Neural progenitor cell (in vitro differentiated cells): ENCODE measurements at regions not wholly inside any gene's neighbourhood (a gene's known extent, or its start where the extent isn't known, plus 50 kb on each side); places are given as distances from the start of the nearest gene placed in this dataset.

Source experiments
- DNase-seq: peaks from one replicate; pipeline ENCODE4 v3.0.0-alpha.2; 2016; ENCODE audit warnings: low spot score
- H2AFZ ChIP-seq: fragments of 200-600 bp; sonication (generic); replicated peaks from 2 replicates; pipeline ENCODE4 v1.6.1; 2016; ENCODE audit warnings: antibody characterized with exemption
- H3F3A ChIP-seq: fragments of 200-600 bp; sonication (generic); 2 replicates; pipeline ENCODE4 v1.6.1; 2016; ENCODE audit warnings: antibody characterized with exemption, low read depth
- H3K27ac ChIP-seq: fragments of 200-600 bp; sonication (generic); 2 replicates; pipeline ENCODE4 v1.5.1; 2016; ENCODE audit warnings: mild to moderate bottlenecking
- H3K27me3 ChIP-seq: fragments of 200-600 bp; sonication (generic); 2 replicates; pipeline ENCODE4 v1.6.1; 2016; ENCODE audit warnings: mild to moderate bottlenecking, moderate library complexity
- H3K36me3 ChIP-seq: fragments of 200-600 bp; sonication (generic); 2 replicates; pipeline ENCODE4 v1.5.1; 2016
- H3K4me1 ChIP-seq: fragments of 200-600 bp; sonication (generic); 2 replicates; pipeline ENCODE4 v1.6.1; 2016; ENCODE audit warnings: mixed run types
- H3K4me2 ChIP-seq: fragments of 200-600 bp; sonication (generic); 2 replicates; pipeline ENCODE4 v1.6.1; 2016
- H3K4me3 ChIP-seq: fragments of 200-600 bp; sonication (generic); 2 replicates; pipeline ENCODE4 v1.5.1; 2016
- H3K79me2 ChIP-seq: fragments of 200-600 bp; sonication (generic); 2 replicates; pipeline ENCODE4 v1.6.1; 2016; ENCODE audit warnings: low read depth
- H3K9ac ChIP-seq: fragments of 200-600 bp; sonication (generic); 2 replicates; pipeline ENCODE4 v1.6.1; 2016
- H3K9me3 ChIP-seq: fragments of 200-600 bp; sonication (generic); 2 replicates; pipeline ENCODE4 v1.5.1; 2016; ENCODE audit warnings: low read depth
- H4K20me1 ChIP-seq: fragments of 200-600 bp; sonication (generic); 2 replicates; pipeline ENCODE4 v1.6.1; 2016; ENCODE audit warnings: low read depth
- H3K27ac Mint-ChIP-seq: 3 replicates; pipeline ENCODE4 v1.8.0; 2021; ENCODE audit warnings: mixed read lengths
- H3K27me3 Mint-ChIP-seq: 2 replicates; pipeline ENCODE4 v1.8.0; 2022; ENCODE audit warnings: low read depth, mild to moderate bottlenecking, inconsistent platforms, moderate library complexity, mixed read lengths; ENCODE audit not compliant: insufficient read depth
- H3K36me3 Mint-ChIP-seq: 3 replicates; pipeline ENCODE4 v1.8.0; 2021; ENCODE audit warnings: mixed read lengths
- H3K4me1 Mint-ChIP-seq: 3 replicates; pipeline ENCODE4 v1.8.0; 2021; ENCODE audit warnings: mixed read lengths
- H3K4me3 Mint-ChIP-seq: 3 replicates; pipeline ENCODE4 v1.8.0; 2021; ENCODE audit warnings: mild to moderate bottlenecking, moderate library complexity, mixed read lengths
- H3K9me3 Mint-ChIP-seq: 3 replicates; pipeline ENCODE4 v1.8.0; 2020; ENCODE audit warnings: mixed read lengths
- EZH2 ChIP-seq: fragments of 200-600 bp; sonication (generic); IDR thresholded peaks from 2 replicates; pipeline ENCODE4 v1.6.1; 2017; ENCODE audit warnings: antibody characterized with exemption, mild to moderate bottlenecking, moderate library complexity
- EZH2phosphoT487 ChIP-seq: fragments of 200-600 bp; sonication (generic); IDR thresholded peaks from 2 replicates; pipeline ENCODE4 v1.6.1; 2017; ENCODE audit warnings: antibody characterized with exemption
- TF ChIP-seq, protein P1 (sequence below): fragments of 200-600 bp; sonication (generic); IDR thresholded peaks from 2 replicates; pipeline ENCODE4 v1.5.1; 2017; ENCODE audit warnings: antibody characterized with exemption, mild to moderate bottlenecking

DNA sequence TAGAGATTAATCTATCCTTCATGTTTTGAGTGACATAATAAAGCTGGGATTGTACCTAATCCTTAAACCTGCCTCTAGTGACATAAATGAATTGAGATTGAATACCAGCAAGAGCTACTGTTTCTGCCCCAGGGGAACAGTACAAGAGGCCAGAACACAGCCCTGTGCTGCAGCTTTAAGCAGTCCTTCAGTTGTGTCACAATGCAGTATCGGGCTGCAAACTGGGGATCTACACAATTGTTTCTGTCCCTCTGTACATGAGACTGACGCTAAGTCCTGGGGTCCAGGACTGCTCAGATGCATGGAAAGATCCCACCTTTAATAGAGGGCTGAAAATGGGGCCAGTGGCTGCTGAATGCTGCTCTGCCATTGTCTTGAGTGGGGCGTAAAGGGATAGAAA lies 87.5 kb downstream of the MINAR1 start:
- no peaks in the 10 kb centered on the region for H3K36me3 ChIP-seq
- H3K27ac Mint-ChIP-seq = no peak overlapping the region

DNA sequence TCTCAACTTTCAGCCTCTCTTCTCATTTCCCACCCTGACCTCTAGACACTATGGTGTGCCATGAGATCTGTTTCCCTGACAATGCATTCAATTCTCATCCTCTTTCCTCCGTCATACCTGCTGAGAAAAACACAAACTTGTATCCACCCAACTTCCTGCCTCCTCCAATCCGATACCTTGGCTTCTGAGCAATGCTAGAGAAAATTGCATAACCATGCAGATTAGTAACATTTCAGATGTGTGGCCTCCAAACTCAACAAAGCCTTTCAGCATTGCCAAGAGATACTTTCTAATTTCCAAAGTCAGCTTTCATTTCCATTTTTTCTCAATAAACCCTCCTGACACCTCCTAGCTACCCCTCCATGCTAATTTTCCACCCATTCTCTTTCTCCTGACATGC lies 88.5 kb downstream of the MINAR1 start:
- peaks cover 7% of the 10 kb centered on the region for H3K27me3 Mint-ChIP-seq
- Histone ChIP-seq H4K20me1 (no peaks in the 10 kb centered on the region), H3K4me2 (no peak overlapping the region), H3K79me2 (no peaks in the 10 kb centered on the region), H3K36me3 (no peaks in the 10 kb centered on the region), H3K9ac (no peak overlapping the region), H3K27ac (no peak overlapping the region), H3F3A (no peaks in the 10 kb centered on the region), H3K27me3 (no peaks in the 10 kb centered on the region), H3K9me3 (no peaks in the 10 kb centered on the region), H2AFZ (no peak overlapping the region), H3K4me3 (no peak overlapping the region), H3K4me1 (peaks cover 4% of the 10 kb centered on the region)
- H3K27ac Mint-ChIP-seq = no peak overlapping the region
- no peak overlapping the region for H3K4me3 Mint-ChIP-seq
- no peaks in the 10 kb centered on the region for H3K4me1 Mint-ChIP-seq
- no peaks in the 10 kb centered on the region for H3K9me3 Mint-ChIP-seq
- H3K36me3 Mint-ChIP-seq = no peaks in the 10 kb centered on the region
- no peak for DNase-seq
- TF ChIP-seq, protein P1, sequence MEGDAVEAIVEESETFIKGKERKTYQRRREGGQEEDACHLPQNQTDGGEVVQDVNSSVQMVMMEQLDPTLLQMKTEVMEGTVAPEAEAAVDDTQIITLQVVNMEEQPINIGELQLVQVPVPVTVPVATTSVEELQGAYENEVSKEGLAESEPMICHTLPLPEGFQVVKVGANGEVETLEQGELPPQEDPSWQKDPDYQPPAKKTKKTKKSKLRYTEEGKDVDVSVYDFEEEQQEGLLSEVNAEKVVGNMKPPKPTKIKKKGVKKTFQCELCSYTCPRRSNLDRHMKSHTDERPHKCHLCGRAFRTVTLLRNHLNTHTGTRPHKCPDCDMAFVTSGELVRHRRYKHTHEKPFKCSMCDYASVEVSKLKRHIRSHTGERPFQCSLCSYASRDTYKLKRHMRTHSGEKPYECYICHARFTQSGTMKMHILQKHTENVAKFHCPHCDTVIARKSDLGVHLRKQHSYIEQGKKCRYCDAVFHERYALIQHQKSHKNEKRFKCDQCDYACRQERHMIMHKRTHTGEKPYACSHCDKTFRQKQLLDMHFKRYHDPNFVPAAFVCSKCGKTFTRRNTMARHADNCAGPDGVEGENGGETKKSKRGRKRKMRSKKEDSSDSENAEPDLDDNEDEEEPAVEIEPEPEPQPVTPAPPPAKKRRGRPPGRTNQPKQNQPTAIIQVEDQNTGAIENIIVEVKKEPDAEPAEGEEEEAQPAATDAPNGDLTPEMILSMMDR = no peak
- no peak for TF ChIP-seq EZH2phosphoT487

More for the DNA sequence above, 87.5 kb downstream of the MINAR1 start:
- peaks cover 4% of the 10 kb centered on the region for H3K4me1 ChIP-seq
- no peak overlapping the region for H2AFZ ChIP-seq
- H3K4me3 Mint-ChIP-seq = no peak overlapping the region
- no peak overlapping the region for H3K4me3 ChIP-seq
- H3K27ac ChIP-seq = no peak overlapping the region
- no peaks in the 10 kb centered on the region for H3K4me1 Mint-ChIP-seq
- no peaks in the 10 kb centered on the region for H3K27me3 ChIP-seq
- DNase-seq = no peak
- H3K27me3 Mint-ChIP-seq = peaks cover 7% of the 10 kb centered on the region
- no peak overlapping the region for H3K4me2 ChIP-seq
- H3K9me3 ChIP-seq = no peaks in the 10 kb centered on the region
- H3K79me2 ChIP-seq = no peaks in the 10 kb centered on the region
- H3K9me3 Mint-ChIP-seq = no peaks in the 10 kb centered on the region
- no peaks in the 10 kb centered on the region for H3K36me3 Mint-ChIP-seq
- H4K20me1 ChIP-seq = no peaks in the 10 kb centered on the region
- H3F3A ChIP-seq = no peaks in the 10 kb centered on the region
- H3K9ac ChIP-seq = no peak overlapping the region
- no peak for TF ChIP-seq EZH2phosphoT487
- TF ChIP-seq, protein P1 = no peak
- no peak for TF ChIP-seq EZH2

DNA sequence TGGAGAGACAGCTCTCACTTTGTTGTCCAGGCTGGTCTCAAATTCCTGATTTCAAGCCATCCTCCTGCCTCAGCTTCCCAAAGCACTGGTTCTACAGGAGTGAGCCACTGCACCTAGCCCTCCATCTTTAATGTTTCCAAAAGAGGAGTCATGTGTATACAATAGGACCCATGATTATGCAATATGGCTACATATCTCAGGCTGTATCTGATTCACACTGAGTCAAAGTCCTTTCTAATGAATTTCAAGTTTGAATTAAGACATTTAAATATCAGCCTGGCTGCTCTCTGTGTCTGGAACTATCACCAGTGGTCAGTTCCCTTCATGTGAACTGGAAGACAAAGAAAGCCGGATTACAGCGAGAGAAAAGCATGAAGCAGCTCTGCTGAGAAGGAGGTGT lies 90.5 kb downstream of the MINAR1 start:
- Mint-ChIP-seq H3K4me3 (no peak overlapping the region), H3K9me3 (no peaks in the 10 kb centered on the region), H3K36me3 (no peaks in the 10 kb centered on the region), H3K4me1 (no peaks in the 10 kb centered on the region), H3K27me3 (peaks cover 4% of the 10 kb centered on the region), H3K27ac (no peak overlapping the region)
- Histone ChIP-seq H2AFZ (no peak overlapping the region), H3K4me3 (no peak overlapping the region), H4K20me1 (no peaks in the 10 kb centered on the region), H3K4me1 (no peaks in the 10 kb centered on the region), H3K79me2 (no peaks in the 10 kb centered on the region), H3K4me2 (no peak overlapping the region), H3K9ac (no peak overlapping the region), H3K27me3 (no peaks in the 10 kb centered on the region), H3K36me3 (no peaks in the 10 kb centered on the region), H3K9me3 (no peaks in the 10 kb centered on the region), H3K27ac (no peak overlapping the region), H3F3A (no peaks in the 10 kb centered on the region)
- peak; percentile 31 for DNase-seq
- no peak for TF ChIP-seq EZH2
- TF ChIP-seq, protein P1 = no peak
- no peak for TF ChIP-seq EZH2phosphoT487

DNA sequence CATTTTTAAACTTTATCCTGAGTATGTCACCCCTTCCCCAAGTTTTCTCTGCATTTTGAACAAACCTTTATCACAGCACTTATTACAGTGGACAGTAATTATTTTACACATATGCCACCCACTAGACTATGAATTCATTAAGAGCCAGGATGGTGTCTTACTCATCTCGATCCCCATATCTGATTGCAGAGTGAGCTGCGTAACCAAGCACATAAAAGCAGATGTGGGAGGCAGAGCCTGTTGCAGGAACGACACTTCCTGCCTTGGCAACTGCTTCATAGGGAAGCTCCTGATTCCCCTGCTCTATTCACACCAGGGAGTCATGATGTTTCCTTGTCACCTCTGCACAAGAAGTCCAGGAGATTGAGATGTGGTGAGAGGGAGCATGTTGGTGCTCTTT lies 91.1 kb downstream of the MINAR1 start:
- H3K4me3 Mint-ChIP-seq = no peak overlapping the region
- no peaks in the 10 kb centered on the region for H3K79me2 ChIP-seq
- no peaks in the 10 kb centered on the region for H3K9me3 ChIP-seq
- H3K27me3 Mint-ChIP-seq = peaks cover 4% of the 10 kb centered on the region
- H3K4me3 ChIP-seq = no peak overlapping the region
- H3K36me3 Mint-ChIP-seq = no peaks in the 10 kb centered on the region
- H3K4me2 ChIP-seq = no peak overlapping the region
- H4K20me1 ChIP-seq = no peaks in the 10 kb centered on the region
- H3K27ac Mint-ChIP-seq = no peak overlapping the region
- no peaks in the 10 kb centered on the region for H3K4me1 Mint-ChIP-seq
- no peaks in the 10 kb centered on the region for H3K27me3 ChIP-seq
- H3K9me3 Mint-ChIP-seq = no peaks in the 10 kb centered on the region
- no peaks in the 10 kb centered on the region for H3F3A ChIP-seq
- no peak overlapping the region for H3K27ac ChIP-seq
- no peaks in the 10 kb centered on the region for H3K4me1 ChIP-seq
- DNase-seq = no peak
- no peak overlapping the region for H3K9ac ChIP-seq
- no peaks in the 10 kb centered on the region for H3K36me3 ChIP-seq
- no peak overlapping the region for H2AFZ ChIP-seq
- TF ChIP-seq EZH2 (no peak), EZH2phosphoT487 (no peak)
- TF ChIP-seq, protein P1 = no peak
